ENCODE measurements at regions not wholly inside any gene's neighbourhood (a gene's known extent, or its start where the extent isn't known, plus 50 kb on each side); places are given as distances from the start of the nearest gene placed in this dataset.

DNA sequence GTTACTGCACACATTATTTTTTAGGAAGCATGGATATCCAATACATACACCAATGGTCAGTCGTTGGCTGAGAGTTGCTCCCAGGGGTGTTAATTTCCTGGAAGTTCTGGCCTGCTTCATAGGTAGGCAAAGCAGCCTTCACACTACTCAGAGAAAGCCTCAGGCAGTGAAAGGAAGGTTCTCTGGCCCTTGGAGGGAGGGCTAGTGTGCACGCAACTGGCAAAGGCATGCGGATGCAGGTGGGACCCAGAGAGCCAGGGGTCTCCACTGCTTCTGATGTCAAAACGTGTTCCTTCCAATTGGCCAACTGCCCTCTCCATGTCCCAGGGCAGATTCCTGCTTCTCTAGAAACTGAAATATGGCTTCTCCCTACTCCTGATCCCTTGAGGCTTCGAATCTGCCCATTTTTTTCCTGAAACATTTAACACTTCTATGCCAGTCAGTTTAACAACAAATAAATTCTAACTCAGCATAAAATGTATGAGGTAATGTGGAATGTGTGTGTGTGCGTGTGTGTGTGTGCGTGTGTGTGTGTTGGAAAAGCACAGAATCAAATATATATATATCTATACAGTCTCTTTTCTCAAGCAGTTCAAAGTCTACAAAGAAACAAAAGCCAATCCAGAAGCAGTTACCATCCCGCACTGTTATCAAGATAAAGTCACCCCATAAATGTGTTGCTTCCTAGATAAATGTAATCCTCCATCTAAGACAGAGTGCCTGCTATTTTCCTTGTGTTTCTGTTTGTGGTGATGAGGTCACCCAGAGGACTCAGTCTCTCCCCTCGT is 94.0 kb upstream of the HIVEP1 start:
- Histone ChIP-seq H3K36me3 (ENCODE audit: control insufficient read depth, insufficient read depth, low read length) (no peaks in the 10 kb centered on the region), H3K9me3 (replicated peaks; ENCODE audit: control insufficient read depth, low read depth, low read length) (no peaks in the 10 kb centered on the region), H3K4me3 (ENCODE audit: low read length) (no peak overlapping the region), H3K27me3 (ENCODE audit: control insufficient read depth, insufficient read depth, low read length) (no peaks in the 10 kb centered on the region), H3K4me1 (ENCODE audit: control insufficient read depth, insufficient read depth, low read length) (peaks cover 21% of the 10 kb centered on the region), H3K27ac (ENCODE audit: low read length) (peak overlapping the region; percentile 63)
- WGBS (ENCODE audit: insufficient coverage): 31% methylated on average over 3 of the region's 9 CpGs
- DNase-seq: peak; percentile 86

DNA sequence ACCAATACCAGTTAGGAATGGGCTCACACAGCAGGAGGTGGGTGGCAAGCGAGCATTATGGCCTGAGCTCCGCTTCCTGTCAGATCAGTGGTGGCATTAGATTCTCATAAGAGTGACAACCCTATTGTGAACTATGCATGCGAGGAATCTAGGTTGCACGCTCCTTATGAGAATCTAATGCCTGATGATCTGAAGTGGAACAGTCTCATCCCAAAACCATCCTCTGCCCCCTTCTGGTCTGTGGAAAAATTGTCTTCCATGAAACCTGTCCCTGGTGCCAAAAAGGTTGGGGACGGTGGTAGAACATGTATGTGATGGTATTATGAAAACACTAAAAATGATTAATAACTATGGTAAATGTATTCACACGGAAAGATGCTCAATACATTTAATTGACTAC is 99.7 kb upstream of the HIVEP1 start:
- Histone ChIP-seq H3K4me3 (ENCODE audit: low read length) (no peak overlapping the region), H3K27ac (ENCODE audit: low read length) (no peak overlapping the region), H3K27me3 (ENCODE audit: control insufficient read depth, insufficient read depth, low read length) (no peaks in the 10 kb centered on the region), H3K36me3 (ENCODE audit: control insufficient read depth, insufficient read depth, low read length) (no peaks in the 10 kb centered on the region), H3K4me1 (ENCODE audit: control insufficient read depth, insufficient read depth, low read length) (peaks cover 2% of the 10 kb centered on the region), H3K9me3 (replicated peaks; ENCODE audit: control insufficient read depth, low read depth, low read length) (no peaks in the 10 kb centered on the region)
- 80% methylated on average over 1 of the region's 6 CpGs for WGBS (ENCODE audit: insufficient coverage)
- no peak for DNase-seq

DNA sequence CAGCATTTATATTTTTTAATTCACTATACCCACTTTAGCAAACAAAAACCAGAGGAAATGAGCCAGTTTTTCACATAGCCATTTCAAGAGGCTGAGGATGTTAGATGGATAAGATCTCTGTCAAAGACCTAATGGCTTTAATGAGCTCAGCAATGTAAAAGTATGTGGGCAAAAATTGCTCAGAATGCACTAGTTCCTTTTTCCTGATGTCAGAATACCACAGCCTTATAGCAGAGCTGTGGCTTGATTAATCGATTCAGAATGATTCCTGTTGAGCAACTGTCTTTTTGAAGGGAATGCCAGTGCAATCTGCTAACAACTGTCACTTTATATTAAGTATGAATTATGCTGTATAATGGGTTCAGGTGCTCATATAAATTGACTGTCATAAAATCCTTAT is 100.6 kb upstream of the HIVEP1 start:
- WGBS (ENCODE audit: insufficient coverage): no CpG with 5 or more reads among the region's 1 CpG
- H3K27me3 ChIP-seq (ENCODE audit: control insufficient read depth, insufficient read depth, low read length): no peaks in the 10 kb centered on the region

DNA sequence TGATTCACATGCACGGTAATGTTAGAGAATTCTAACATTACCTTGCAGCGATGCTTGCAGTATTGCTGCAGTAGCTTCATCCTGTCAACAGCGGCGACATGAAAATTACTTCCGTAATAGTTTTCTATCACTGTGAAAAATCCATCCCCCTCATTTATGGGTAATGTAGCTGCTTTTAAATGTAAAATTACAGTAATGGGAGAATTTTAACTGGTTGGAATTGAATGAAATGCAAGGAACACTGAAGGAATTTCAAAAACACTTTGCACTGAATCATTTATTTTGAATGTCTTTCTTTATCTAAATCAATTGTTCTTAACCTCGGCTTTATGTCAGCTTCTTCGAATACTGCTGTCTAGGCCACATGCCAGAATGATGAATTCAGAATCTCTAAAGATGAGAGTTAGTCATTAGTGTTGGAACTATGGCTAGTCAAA is 102.4 kb upstream of the HIVEP1 start:
- Histone ChIP-seq H3K9me3 (replicated peaks; ENCODE audit: control insufficient read depth, low read depth, low read length) (no peaks in the 10 kb centered on the region), H3K4me3 (ENCODE audit: low read length) (no peak overlapping the region), H3K4me1 (ENCODE audit: control insufficient read depth, insufficient read depth, low read length) (peaks cover 2% of the 10 kb centered on the region), H3K27me3 (ENCODE audit: control insufficient read depth, insufficient read depth, low read length) (no peaks in the 10 kb centered on the region), H3K27ac (ENCODE audit: low read length) (peak overlapping the region; percentile 15), H3K36me3 (ENCODE audit: control insufficient read depth, insufficient read depth, low read length) (no peaks in the 10 kb centered on the region)
- peak; percentile 66 for DNase-seq
- 30% methylated on average over 2 of the region's 7 CpGs for WGBS (ENCODE audit: insufficient coverage)

More for the DNA sequence above, 100.6 kb upstream of the HIVEP1 start:
- H3K27ac ChIP-seq (ENCODE audit: low read length): no peak overlapping the region
- H3K4me1 ChIP-seq (ENCODE audit: control insufficient read depth, insufficient read depth, low read length): peaks cover 2% of the 10 kb centered on the region
- no peaks in the 10 kb centered on the region for H3K9me3 ChIP-seq (replicated peaks; ENCODE audit: control insufficient read depth, low read depth, low read length)
- DNase-seq: no peak
- H3K36me3 ChIP-seq (ENCODE audit: control insufficient read depth, insufficient read depth, low read length): no peaks in the 10 kb centered on the region
- H3K4me3 ChIP-seq (ENCODE audit: low read length): no peak overlapping the region

DNA sequence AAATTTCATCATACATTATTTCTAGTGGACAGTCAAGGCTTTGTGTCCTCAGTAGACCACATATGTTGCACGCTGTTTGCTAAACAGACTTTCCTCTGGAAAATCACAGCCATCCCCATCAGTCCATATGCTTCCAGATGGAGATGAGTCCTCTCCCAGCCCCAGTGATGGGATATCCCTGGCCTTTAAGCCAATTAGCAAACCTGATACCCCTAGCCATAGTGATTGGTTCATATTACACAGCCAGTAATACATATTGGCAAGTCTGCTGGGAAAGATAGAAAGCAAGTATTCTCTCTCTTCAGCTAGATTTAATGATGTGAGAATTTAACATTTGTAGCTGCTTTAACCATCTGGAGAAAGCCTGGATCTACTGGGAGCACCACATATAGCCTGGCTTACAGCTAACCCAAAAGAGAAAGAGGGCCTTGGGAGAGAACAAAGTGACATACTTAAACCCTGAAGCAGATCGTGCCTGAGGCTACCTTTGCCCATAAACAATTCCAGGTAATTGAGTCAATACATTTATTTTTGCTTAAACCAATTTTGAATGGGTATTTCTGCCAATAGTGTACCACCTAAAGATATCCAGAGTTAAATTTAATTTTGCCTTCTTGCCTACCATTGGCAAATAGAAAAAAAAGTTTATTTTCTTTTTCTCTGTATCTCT is 103.5 kb upstream of the HIVEP1 start:
- peak; percentile 56 for DNase-seq
- Histone ChIP-seq H3K4me3 (ENCODE audit: low read length) (no peak overlapping the region), H3K4me1 (ENCODE audit: control insufficient read depth, insufficient read depth, low read length) (peaks cover 2% of the 10 kb centered on the region), H3K27ac (ENCODE audit: low read length) (peak overlapping the region; percentile 33), H3K9me3 (replicated peaks; ENCODE audit: control insufficient read depth, low read depth, low read length) (no peaks in the 10 kb centered on the region), H3K27me3 (ENCODE audit: control insufficient read depth, insufficient read depth, low read length) (no peaks in the 10 kb centered on the region), H3K36me3 (ENCODE audit: control insufficient read depth, insufficient read depth, low read length) (no peaks in the 10 kb centered on the region)
- WGBS (ENCODE audit: insufficient coverage): 60% methylated on average over 1 of the region's 2 CpGs

DNA sequence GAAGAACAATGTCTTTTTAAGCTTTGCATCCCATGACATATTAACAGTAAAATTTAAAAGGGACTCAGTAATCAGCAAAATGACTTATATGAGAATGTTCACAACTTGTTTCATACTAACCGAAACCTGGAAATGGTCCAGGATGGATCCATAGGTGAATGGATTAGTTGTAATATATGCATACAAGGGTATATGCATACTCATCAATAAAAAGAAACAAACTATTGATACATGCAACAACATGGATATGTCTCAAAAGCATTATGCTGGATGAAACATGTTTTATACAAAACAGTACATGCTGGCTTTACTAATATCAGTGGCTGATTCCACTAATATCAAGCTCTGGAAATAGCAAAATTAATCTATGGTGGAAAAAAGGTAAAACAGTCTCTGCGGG is 108.5 kb upstream of the HIVEP1 start:
- Histone ChIP-seq H3K27ac (ENCODE audit: low read length) (no peak overlapping the region), H3K4me1 (ENCODE audit: control insufficient read depth, insufficient read depth, low read length) (no peaks in the 10 kb centered on the region), H3K4me3 (ENCODE audit: low read length) (no peak overlapping the region), H3K27me3 (ENCODE audit: control insufficient read depth, insufficient read depth, low read length) (no peaks in the 10 kb centered on the region), H3K9me3 (replicated peaks; ENCODE audit: control insufficient read depth, low read depth, low read length) (no peaks in the 10 kb centered on the region), H3K36me3 (ENCODE audit: control insufficient read depth, insufficient read depth, low read length) (no peaks in the 10 kb centered on the region)
- WGBS (ENCODE audit: insufficient coverage): no CpG with 5 or more reads among the region's 2 CpGs
- DNase-seq: no peak

DNA sequence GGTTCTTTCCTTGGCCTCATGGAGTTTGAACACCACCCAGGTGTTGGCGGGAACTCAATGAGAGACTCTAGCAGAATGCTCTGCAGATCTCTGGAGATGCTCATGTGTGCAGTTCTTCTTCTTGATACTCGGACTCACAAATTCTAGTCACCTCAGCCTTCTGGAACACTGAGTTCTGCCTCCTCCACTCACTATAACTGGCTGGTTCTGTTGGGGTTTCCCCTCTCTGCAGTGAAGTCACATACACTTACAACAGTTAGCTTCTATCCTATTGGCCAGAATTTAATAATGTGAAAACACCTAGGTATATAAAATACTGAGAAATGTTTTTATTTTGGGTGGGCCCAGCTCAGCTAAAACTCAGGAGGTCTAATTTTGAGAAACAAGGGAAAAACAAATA is 109.6 kb upstream of the HIVEP1 start:
- Histone ChIP-seq H3K27ac (ENCODE audit: low read length) (no peak overlapping the region), H3K36me3 (ENCODE audit: control insufficient read depth, insufficient read depth, low read length) (no peaks in the 10 kb centered on the region), H3K9me3 (replicated peaks; ENCODE audit: control insufficient read depth, low read depth, low read length) (no peaks in the 10 kb centered on the region), H3K4me3 (ENCODE audit: low read length) (no peak overlapping the region), H3K4me1 (ENCODE audit: control insufficient read depth, insufficient read depth, low read length) (no peaks in the 10 kb centered on the region), H3K27me3 (ENCODE audit: control insufficient read depth, insufficient read depth, low read length) (no peaks in the 10 kb centered on the region)
- WGBS (ENCODE audit: insufficient coverage): 60% methylated on average over 1 of the region's 2 CpGs
- DNase-seq: no peak

DNA sequence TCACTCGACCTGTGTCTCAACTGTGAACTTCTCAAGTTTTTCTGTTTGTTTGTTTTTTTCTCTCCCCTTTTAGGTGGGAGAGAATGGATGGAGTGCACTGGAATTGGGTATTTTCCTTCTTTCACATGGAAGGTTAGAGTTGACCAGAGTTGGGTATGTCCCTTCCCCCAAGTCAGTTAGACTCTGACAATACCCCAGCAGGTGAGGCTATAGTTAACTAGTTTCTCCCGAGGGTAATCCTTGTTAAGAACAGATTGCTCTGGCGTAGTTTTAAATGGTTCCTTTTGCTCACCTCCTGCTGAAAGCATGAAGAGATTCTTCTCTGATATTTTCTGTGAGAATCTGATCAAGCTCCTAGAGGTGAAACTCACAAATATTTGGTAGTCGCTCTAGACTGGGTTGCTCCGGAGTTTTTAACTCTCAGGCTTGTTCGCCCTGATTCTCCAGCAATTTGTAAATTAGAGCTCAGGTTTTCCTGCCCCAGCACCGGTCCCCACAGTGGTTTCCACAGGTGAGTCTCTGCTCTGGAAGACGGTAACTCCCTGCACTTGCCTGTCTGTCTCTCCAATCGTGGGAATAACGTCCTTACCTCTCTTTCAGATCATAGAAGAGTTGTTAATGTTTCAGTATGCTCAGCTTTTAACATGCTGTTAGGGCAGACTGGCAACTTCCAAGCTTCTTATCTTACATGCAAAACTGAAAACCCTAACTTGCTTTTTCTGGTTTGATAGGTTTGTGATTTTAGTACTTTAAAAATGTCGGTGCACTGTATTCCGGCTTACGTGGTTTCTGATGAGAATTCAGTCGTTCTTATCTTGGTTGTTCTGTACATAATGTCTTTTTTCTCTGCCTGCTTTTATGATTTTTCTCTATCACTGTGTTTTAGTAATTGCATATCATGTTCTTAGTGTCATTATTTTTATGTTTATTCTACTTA is 111.2 kb upstream of the HIVEP1 start:
- Histone ChIP-seq H3K9me3 (replicated peaks; ENCODE audit: control insufficient read depth, low read depth, low read length) (no peaks in the 10 kb centered on the region), H3K36me3 (ENCODE audit: control insufficient read depth, insufficient read depth, low read length) (no peaks in the 10 kb centered on the region), H3K27me3 (ENCODE audit: control insufficient read depth, insufficient read depth, low read length) (no peaks in the 10 kb centered on the region), H3K4me1 (ENCODE audit: control insufficient read depth, insufficient read depth, low read length) (no peaks in the 10 kb centered on the region), H3K27ac (ENCODE audit: low read length) (no peak overlapping the region), H3K4me3 (ENCODE audit: low read length) (no peak overlapping the region)
- DNase-seq: no peak
- 45% methylated on average over 5 of the region's 14 CpGs for WGBS (ENCODE audit: insufficient coverage)

DNA sequence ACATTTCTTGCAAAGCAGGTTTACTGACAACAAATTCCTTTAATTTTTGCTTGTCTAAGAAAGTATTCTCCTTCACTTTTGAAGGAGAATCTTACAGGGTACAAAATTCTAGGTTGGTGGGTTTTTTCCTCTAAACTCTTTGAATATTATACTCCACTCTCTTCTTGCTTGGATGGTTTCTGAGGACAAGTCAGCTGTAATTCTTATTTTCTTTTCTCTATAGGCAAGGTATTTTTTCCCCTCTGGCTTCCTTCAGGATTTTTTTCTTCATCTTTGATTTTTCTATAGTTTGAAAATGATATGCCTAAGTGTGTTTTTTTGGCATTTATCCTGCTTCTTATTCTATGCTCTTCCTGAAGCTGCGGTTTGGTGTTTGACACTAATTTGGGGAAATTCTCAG is 112.5 kb upstream of the HIVEP1 start:
- Histone ChIP-seq H3K27me3 (ENCODE audit: control insufficient read depth, insufficient read depth, low read length) (no peaks in the 10 kb centered on the region), H3K4me1 (ENCODE audit: control insufficient read depth, insufficient read depth, low read length) (no peaks in the 10 kb centered on the region), H3K4me3 (ENCODE audit: low read length) (no peak overlapping the region), H3K9me3 (replicated peaks; ENCODE audit: control insufficient read depth, low read depth, low read length) (no peaks in the 10 kb centered on the region), H3K27ac (ENCODE audit: low read length) (no peak overlapping the region), H3K36me3 (ENCODE audit: control insufficient read depth, insufficient read depth, low read length) (no peaks in the 10 kb centered on the region)
- no peak for DNase-seq
- no CpG with 5 or more reads among the region's 1 CpG for WGBS (ENCODE audit: insufficient coverage)

DNA sequence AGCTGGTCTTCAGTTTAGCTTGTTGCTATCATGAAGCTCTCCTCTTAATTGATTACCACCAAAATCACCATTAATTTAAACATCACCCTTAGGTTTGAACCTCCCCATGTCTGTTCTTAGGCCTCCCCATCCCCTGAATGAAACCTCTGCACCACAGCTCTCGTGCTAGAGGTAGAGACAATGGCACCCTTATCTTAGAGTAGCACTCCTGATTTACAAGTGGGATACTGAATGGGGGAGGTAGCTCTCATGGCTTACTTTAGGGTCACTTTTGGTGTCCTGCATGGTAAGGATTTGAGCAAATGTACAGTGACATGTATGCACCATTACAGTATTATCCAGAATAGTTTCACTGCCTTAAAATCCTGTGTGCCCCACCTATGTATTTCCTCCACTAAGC is 115.6 kb upstream of the ADTRP start:
- no peak overlapping the region for H3K27ac ChIP-seq (ENCODE audit: low read length)
- no peaks in the 10 kb centered on the region for H3K36me3 ChIP-seq (ENCODE audit: control insufficient read depth, insufficient read depth, low read length)
- DNase-seq: no peak
- H3K4me3 ChIP-seq (ENCODE audit: low read length): no peak overlapping the region
- no peaks in the 10 kb centered on the region for H3K9me3 ChIP-seq (replicated peaks; ENCODE audit: control insufficient read depth, low read depth, low read length)
- H3K27me3 ChIP-seq (ENCODE audit: control insufficient read depth, insufficient read depth, low read length): no peaks in the 10 kb centered on the region
- H3K4me1 ChIP-seq (ENCODE audit: control insufficient read depth, insufficient read depth, low read length): no peaks in the 10 kb centered on the region
- no CpG with 5 or more reads among the region's 1 CpG for WGBS (ENCODE audit: insufficient coverage)
